NB4 (cell line): ENCODE measurements at regions not wholly inside any gene's neighbourhood (a gene's known extent, or its start where the extent isn't known, plus 50 kb on each side); places are given as distances from the start of the nearest gene placed in this dataset.

Source experiments
- DNase-seq: peaks from one replicate; pipeline ENCODE4 v3.0.0; 2010; ENCODE audit warnings: low read depth
- H3K4me3 ChIP-seq: one replicate; pipeline ENCODE4 v1.5.1; 2011; ENCODE audit warnings: mild to moderate bottlenecking, low read depth, low read length, moderate library complexity
- MAX ChIP-seq: IDR thresholded peaks from 2 replicates; pipeline ENCODE4 v1.6.1; 2011; ENCODE audit warnings: low read depth, low read length
- MYC ChIP-seq: IDR thresholded peaks from 2 replicates; pipeline ENCODE4 v1.6.1; 2011; ENCODE audit warnings: low read depth, low read length
- POLR2A ChIP-seq: IDR thresholded peaks from 2 replicates; pipeline ENCODE4 v1.6.1; 2011; ENCODE audit warnings: mild to moderate bottlenecking; ENCODE audit not compliant: insufficient read length; ENCODE audit errors: extremely low read depth
- TF ChIP-seq, protein P1 (sequence below): IDR thresholded peaks from one replicate; pipeline ENCODE4 v1.5.1; 2012; ENCODE audit warnings: low read depth, low read length

DNA sequence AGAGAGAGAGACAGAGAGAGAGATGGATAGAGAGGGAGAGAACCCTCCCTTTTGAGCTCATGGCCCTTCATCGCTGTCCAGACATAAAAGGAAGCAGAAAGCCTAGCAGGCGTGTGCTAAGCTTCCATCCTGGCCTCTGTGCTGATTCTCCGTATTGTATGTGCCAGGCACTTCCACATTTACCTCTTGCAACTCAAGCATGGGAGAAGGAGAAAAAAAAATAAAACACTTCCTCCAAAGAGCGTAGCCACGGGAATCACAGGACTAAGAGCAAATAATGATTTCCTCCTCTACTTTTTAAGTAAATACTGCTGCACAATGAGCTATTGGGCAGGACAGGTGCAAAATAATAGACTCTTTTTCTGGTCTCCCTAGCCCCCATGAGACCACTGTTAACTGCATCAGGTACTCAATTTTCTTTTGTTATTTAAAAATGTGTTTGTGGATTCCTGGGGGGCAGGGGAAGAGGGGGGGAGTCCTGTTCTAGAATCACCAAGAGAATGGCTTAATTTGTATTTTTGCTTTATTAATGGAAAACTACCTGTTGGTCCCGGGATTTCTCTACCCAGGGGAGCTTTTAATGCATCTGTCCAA lies 154.3 kb downstream of the NXPE2 start:
- H3K4me3 ChIP-seq: no peak overlapping the region
- TF ChIP-seq, protein P1, sequence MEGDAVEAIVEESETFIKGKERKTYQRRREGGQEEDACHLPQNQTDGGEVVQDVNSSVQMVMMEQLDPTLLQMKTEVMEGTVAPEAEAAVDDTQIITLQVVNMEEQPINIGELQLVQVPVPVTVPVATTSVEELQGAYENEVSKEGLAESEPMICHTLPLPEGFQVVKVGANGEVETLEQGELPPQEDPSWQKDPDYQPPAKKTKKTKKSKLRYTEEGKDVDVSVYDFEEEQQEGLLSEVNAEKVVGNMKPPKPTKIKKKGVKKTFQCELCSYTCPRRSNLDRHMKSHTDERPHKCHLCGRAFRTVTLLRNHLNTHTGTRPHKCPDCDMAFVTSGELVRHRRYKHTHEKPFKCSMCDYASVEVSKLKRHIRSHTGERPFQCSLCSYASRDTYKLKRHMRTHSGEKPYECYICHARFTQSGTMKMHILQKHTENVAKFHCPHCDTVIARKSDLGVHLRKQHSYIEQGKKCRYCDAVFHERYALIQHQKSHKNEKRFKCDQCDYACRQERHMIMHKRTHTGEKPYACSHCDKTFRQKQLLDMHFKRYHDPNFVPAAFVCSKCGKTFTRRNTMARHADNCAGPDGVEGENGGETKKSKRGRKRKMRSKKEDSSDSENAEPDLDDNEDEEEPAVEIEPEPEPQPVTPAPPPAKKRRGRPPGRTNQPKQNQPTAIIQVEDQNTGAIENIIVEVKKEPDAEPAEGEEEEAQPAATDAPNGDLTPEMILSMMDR: no peak
- no peak for DNase-seq

GRCh38 chr11:114836161-114836560 lies 157.8 kb downstream of the NXPE2 start:
- no peak for TF ChIP-seq MYC
- TF ChIP-seq POLR2A: no peak
- no peak for TF ChIP-seq MAX
- TF ChIP-seq, protein P1: no peak
- no peak for DNase-seq
- H3K4me3 ChIP-seq: no peak overlapping the region

DNA sequence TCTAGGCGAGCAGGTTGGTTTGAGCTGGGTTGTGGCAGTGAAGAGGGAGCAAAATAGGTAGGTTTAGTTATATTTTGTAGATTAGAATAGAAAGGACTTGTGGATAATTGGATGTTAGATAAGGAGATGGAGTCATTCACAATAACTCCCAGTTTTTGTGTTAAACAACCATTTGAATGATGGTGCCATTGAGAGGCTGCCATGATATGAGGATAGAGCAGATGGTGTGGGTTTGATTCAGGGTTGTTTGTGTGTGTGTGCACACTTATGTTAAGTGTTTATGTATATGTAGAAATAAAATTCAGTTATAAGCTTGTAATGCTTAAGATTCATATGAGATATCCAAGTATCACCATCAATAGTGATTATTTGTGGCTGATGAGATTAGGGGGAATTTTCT lies 166.6 kb downstream of the NXPE2 start:
- no peak for DNase-seq

DNA sequence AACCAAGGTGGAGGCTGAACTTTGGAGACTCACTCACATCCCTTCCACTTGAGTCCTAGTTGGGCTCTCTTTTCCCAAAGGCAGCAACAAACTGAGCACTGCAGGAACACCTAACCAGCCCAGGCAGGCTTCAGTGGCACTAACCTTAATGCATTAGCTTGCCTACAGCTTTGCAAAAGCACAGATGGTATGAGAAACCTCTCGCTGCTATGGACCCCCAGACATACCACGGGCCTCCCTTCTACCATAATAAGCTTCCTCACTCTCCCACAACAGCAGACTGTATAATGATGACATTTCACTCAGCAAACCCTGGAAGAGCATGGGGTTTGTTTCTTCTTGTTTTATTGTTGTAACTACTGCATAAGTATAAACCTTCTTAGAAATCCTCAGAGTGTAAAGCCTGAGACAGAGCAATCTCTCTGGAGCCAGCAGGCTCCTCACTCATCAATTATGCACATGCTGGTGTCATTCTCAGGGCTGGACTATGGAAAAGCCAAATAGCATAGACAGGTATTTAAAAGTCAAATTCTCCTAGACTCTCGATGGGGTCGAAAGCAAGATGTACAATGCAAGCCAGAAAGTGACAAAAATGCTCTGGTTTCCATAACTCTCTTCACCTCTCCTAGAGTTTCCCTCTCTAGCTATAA lies 167.6 kb downstream of the NXPE2 start:
- no peak for TF ChIP-seq MYC
- TF ChIP-seq POLR2A: no peak
- no peak for TF ChIP-seq MAX
- TF ChIP-seq, protein P1: no peak
- no peak overlapping the region for H3K4me3 ChIP-seq
- DNase-seq: no peak

More for the DNA sequence above, 166.6 kb downstream of the NXPE2 start:
- no peak for TF ChIP-seq MAX
- TF ChIP-seq, protein P1: no peak
- no peak overlapping the region for H3K4me3 ChIP-seq

DNA sequence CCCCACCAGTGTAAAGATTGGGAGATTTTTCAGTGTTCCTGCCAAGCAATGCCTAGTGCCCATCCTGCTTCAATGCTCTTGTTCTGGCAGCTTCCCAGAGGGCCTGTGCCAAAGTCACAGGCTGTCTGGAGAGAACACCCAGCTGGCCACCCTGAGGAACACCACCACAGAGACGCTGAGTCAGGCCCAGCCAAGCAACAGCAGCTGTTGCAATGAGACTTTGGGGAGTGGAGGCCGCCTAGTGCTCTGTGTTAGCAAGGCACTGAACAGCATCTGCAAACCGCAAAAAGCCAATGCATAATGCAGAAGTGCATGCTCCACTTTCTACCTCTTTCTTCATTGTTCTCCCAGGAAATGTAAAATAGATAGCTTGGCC lies 168.1 kb downstream of the NXPE2 start:
- no peak overlapping the region for H3K4me3 ChIP-seq
- TF ChIP-seq POLR2A: no peak
- peak; percentile 58 for DNase-seq

- TF ChIP-seq, protein P1: no peak
- TF ChIP-seq MAX: no peak
- TF ChIP-seq POLR2A: no peak
- no peak for TF ChIP-seq MYC
- H3K4me3 ChIP-seq: no peak overlapping the region
- DNase-seq: no peak
Measured at GRCh38 chr11:114847306-114847975, 169.1 kb downstream of the NXPE2 start.
